ENCODE measurements at regions not wholly inside any gene's neighbourhood (a gene's known extent, or its start where the extent isn't known, plus 50 kb on each side); places are given as distances from the start of the nearest gene placed in this dataset.

- Histone ChIP-seq H3K27me3 (ENCODE audit: insufficient read depth, low read length) (no peaks in the 10 kb centered on the region), H3K56ac (ENCODE audit: insufficient read length, low read depth, low read length) (no peak overlapping the region), H2BK15ac (ENCODE audit: low read depth, low read length) (no peak overlapping the region), H3K79me1 (ENCODE audit: insufficient read depth, low read depth, low read length, poor library complexity, severe bottlenecking) (no peaks in the 10 kb centered on the region), H3K14ac (ENCODE audit: insufficient read depth, low read length) (peak overlapping the region; percentile 78; the same call in 1 of the 2 replicates), H3K79me2 (ENCODE audit: insufficient read depth, low read length) (no peaks in the 10 kb centered on the region), H4K5ac (ENCODE audit: insufficient read length, low read depth, low read length) (no peak overlapping the region), H3K4me2 (ENCODE audit: insufficient read depth, insufficient read length, low read length) (no peak overlapping the region), H2AK5ac (ENCODE audit: insufficient read length, low read length) (no peak overlapping the region), H4K91ac (ENCODE audit: insufficient read length, low read depth, low read length) (no peak overlapping the region), H2BK5ac (ENCODE audit: insufficient read length, low read length) (no peak overlapping the region), H3K4ac (ENCODE audit: low read depth, low read length) (no peak overlapping the region), H3K9me3 (ENCODE audit: control insufficient read depth, low read depth, low read length) (no peaks in the 10 kb centered on the region), H3K23me2 (ENCODE audit: insufficient read length, low read depth, low read length, poor library complexity, severe bottlenecking) (no peaks in the 10 kb centered on the region), H4K8ac (replicated peaks; ENCODE audit: insufficient read length, low read depth, low read length) (no peak overlapping the region), H2AFZ (ENCODE audit: low read length) (no peak overlapping the region), H2BK20ac (ENCODE audit: low read depth, low read length, poor library complexity, severe bottlenecking) (no peak overlapping the region), H3K23ac (ENCODE audit: insufficient read length, low read depth, low read length) (no peak overlapping the region), H3K27ac (ENCODE audit: insufficient read length, low read depth, low read length) (no peak overlapping the region), H2BK120ac (ENCODE audit: low read depth, low read length, poor library complexity, severe bottlenecking) (no peak overlapping the region), H3K4me1 (ENCODE audit: insufficient read depth, low read length) (peaks cover 8% of the 10 kb centered on the region; the same call in 1 of the 2 replicates), H3K18ac (ENCODE audit: insufficient read length, low read depth, low read length) (no peak overlapping the region), H3K9ac (ENCODE audit: extremely low read depth, insufficient read length, low read length) (no peak overlapping the region), H3T11ph (ENCODE audit: low read length) (no peak overlapping the region), H2BK12ac (ENCODE audit: insufficient read length, low read depth, low read length) (no peak overlapping the region), H4K20me1 (ENCODE audit: control insufficient read depth, insufficient read depth, insufficient read length) (no peaks in the 10 kb centered on the region)
- WGBS (ENCODE audit: extremely low coverage, insufficient read length, low lambda C conversion rate) = no CpG with 5 or more reads among the region's 10 CpGs
- Mint-ChIP-seq H3K27ac (no peak overlapping the region; a peak in 1 of 7 replicates), H3K36me3 (ENCODE audit: insufficient read depth in 1 of 3, low read depth in 3 of 3) (no peaks in the 10 kb centered on the region), H3K9me3 (no peaks in the 10 kb centered on the region), H3K27me3 (ENCODE audit: low read depth) (no peaks in the 10 kb centered on the region), H3K4me1 (peaks cover 33 to 40% of the 10 kb centered on the region in 2 experiments), H3K4me3 (no peak overlapping the region)
- DNase-seq = no peak
- no peak for TF ChIP-seq CTCF (conservative IDR thresholded peaks at IDR 0.05)
These were observed 178.8 kb upstream of the NFIA start for GRCh38 chr1:60903591-60903990.
